SK-N-DZ (cell line): ENCODE measurements at regions not wholly inside any gene's neighbourhood (a gene's known extent, or its start where the extent isn't known, plus 50 kb on each side); places are given as distances from the start of the nearest gene placed in this dataset.
"Not testable (repeated sequence)": the region's sequence is repeated elsewhere in the genome, so short reads cannot be mapped to it uniquely, and the experiment has no call there.

Experiments used
- DNase-seq: peaks from one replicate; pipeline ENCODE4 v3.0.0-alpha.2; 2015; ENCODE audit warnings: low spot score

GRCh38 chr4:149045731-149046130, 603.5 kb upstream of the NR3C2 start:
- no peak for DNase-seq

GRCh38 chr4:149039786-149040185, 597.6 kb upstream of the NR3C2 start:
- DNase-seq, result not testable (repeated sequence)

- DNase-seq, result no peak
Observed at GRCh38 chr4:149031399-149031798, 589.2 kb upstream of the NR3C2 start.

GRCh38 chr4:149029056-149029651, 586.9 kb upstream of the NR3C2 start:
- no peak for DNase-seq

- DNase-seq, result no peak
Observed at GRCh38 chr4:149026696-149027095, 584.5 kb upstream of the NR3C2 start.

GRCh38 chr4:149017002-149017734, 575.0 kb upstream of the NR3C2 start:
- DNase-seq, result no peak

GRCh38 chr4:149009223-149009622, 567.0 kb upstream of the NR3C2 start:
- no peak for DNase-seq

- DNase-seq, result no peak
Observed at GRCh38 chr4:149008415-149009025, 566.3 kb upstream of the NR3C2 start.

- DNase-seq, result no peak
Observed at GRCh38 chr4:149005191-149005590, 563.0 kb upstream of the NR3C2 start.

GRCh38 chr4:148999924-149000323, 557.7 kb upstream of the NR3C2 start:
- DNase-seq, result no peak

GRCh38 chr4:148998719-148999118, 556.5 kb upstream of the NR3C2 start:
- DNase-seq, result peak; percentile 2

- DNase-seq, result no peak
Observed at GRCh38 chr4:148986951-148987350, 544.7 kb upstream of the NR3C2 start.

GRCh38 chr4:148984951-148985350, 542.7 kb upstream of the NR3C2 start:
- DNase-seq, result no peak

- no peak for DNase-seq
Observed at GRCh38 chr4:148982200-148982599, 540.0 kb upstream of the NR3C2 start.

- no peak for DNase-seq
Observed at GRCh38 chr4:148980782-148981480, 538.7 kb upstream of the NR3C2 start.

- no peak for DNase-seq
Observed at GRCh38 chr4:148978301-148978700, 536.1 kb upstream of the NR3C2 start.

- no peak for DNase-seq
Observed at GRCh38 chr4:148975464-148975863, 533.2 kb upstream of the NR3C2 start.

- no peak for DNase-seq
Observed at GRCh38 chr4:148965080-148965479, 522.9 kb upstream of the NR3C2 start.

GRCh38 chr4:148964456-148964855, 522.2 kb upstream of the NR3C2 start:
- no peak for DNase-seq

- DNase-seq, result no peak
Observed at GRCh38 chr4:148962539-148963290, 520.5 kb upstream of the NR3C2 start.

GRCh38 chr4:148961526-148961925, 519.3 kb upstream of the NR3C2 start:
- no peak for DNase-seq

- no peak for DNase-seq
Observed at GRCh38 chr4:148958317-148958716, 516.1 kb upstream of the NR3C2 start.
